ENCODE measurements at regions not wholly inside any gene's neighbourhood (a gene's known extent, or its start where the extent isn't known, plus 50 kb on each side); places are given as distances from the start of the nearest gene placed in this dataset.

DNA sequence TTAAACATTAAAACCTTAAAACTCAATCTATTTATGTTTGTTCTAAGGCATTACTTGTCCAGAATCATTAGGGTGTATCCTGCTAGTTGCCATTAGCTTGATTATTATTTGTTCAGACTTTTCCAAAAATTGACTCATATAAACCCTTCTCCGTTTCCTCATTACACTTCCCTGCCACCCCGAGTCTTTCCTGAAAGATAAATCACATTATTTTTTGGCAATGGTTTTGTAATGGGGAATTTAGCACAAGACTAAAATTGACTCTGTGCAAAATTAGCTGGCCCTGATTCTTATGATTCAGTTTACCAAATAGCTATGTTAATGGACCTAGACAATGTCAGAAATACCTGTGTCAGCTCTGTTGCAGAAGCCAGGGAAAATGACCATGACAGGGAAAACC, 112.2 kb upstream of the NT5C1B start:
- TF ChIP-seq, protein P1, sequence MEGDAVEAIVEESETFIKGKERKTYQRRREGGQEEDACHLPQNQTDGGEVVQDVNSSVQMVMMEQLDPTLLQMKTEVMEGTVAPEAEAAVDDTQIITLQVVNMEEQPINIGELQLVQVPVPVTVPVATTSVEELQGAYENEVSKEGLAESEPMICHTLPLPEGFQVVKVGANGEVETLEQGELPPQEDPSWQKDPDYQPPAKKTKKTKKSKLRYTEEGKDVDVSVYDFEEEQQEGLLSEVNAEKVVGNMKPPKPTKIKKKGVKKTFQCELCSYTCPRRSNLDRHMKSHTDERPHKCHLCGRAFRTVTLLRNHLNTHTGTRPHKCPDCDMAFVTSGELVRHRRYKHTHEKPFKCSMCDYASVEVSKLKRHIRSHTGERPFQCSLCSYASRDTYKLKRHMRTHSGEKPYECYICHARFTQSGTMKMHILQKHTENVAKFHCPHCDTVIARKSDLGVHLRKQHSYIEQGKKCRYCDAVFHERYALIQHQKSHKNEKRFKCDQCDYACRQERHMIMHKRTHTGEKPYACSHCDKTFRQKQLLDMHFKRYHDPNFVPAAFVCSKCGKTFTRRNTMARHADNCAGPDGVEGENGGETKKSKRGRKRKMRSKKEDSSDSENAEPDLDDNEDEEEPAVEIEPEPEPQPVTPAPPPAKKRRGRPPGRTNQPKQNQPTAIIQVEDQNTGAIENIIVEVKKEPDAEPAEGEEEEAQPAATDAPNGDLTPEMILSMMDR (IDR thresholded peaks at IDR 0.05), result no peak
- TF ChIP-seq EP300 (IDR thresholded peaks at IDR 0.05), result no peak

Measured in upper lobe of left lung (tissue), 4 donors.